K562 (cell line): ENCODE measurements at regions not wholly inside any gene's neighbourhood (a gene's known extent, or its start where the extent isn't known, plus 50 kb on each side); places are given as distances from the start of the nearest gene placed in this dataset.

Experiments
- ATAC-seq: fragments of 200-7000 bp; cut with Tn5 transposase; 3 replicates; pipeline ENCODE4 v1.9.1; 2020; ENCODE audit warnings: moderate library complexity
- BruUV-seq: library from RNA; stranded (reverse); fragments of 400-500 nt; replicated peaks from 2 replicates; lab custom pipeline; 2021; lab: Mats Ljungman, UMichigan
- CTCF ChIA-PET: fragments of 300-600 bp; formaldehyde crosslinking; extraction: SDS; loops from one replicate; lab custom pipeline; 2021; ENCODE audit warnings: low intra/inter-chr PET ratio; lab: Yijun Ruan, JAX
- POLR2A ChIA-PET: fragments of 300-600, 350-650 bp; sonication (Branson Sonifier 250); formaldehyde crosslinking; extraction: SDS; loops from one replicate; lab custom pipeline; 2021; ENCODE audit warnings: antibody characterized with exemption, inconsistent platforms; lab: Yijun Ruan, JAX
- DNase-seq, 4 experiments: peaks; one replicate each; pipeline versions ENCODE4 v3.0.0 to v3.0.0-alpha.2; 2011 to 2018; ENCODE audit warnings: low spot score in 3 of 4, mixed read lengths in 3 of 4; ENCODE audit errors: extremely low read depth in 1 of 4
- FAIRE-seq: peaks from 2 replicates; lab custom pipeline; 2011; peaks lifted over from hg19 to GRCh38; lab: Jason Lieb, UNC
- H2AFZ ChIP-seq: 2 replicates; pipeline ENCODE4 v1.6.0; 2011; ENCODE audit warnings: low read depth, low read length, control low read depth, inconsistent platforms
- H3K27ac ChIP-seq: fragments of 200-600 bp; 3 replicates; pipeline ENCODE4 v1.8.0; 2011; ENCODE audit warnings: low read depth, mild to moderate bottlenecking, control low read depth, inconsistent platforms, low read length, moderate library complexity, mixed read lengths; ENCODE audit errors: extremely low read depth
- H3K27me3 ChIP-seq, 2 experiments: fragments of 300-600 bp in 1 of 2; 2 replicates in 1 of 2; 3 replicates in 1 of 2; pipeline versions ENCODE4 v1.6.0 to v1.8.0; 2011; ENCODE audit warnings: inconsistent platforms in 2 of 2, low read length in 2 of 2, mild to moderate bottlenecking in 1 of 2, mixed read lengths in 1 of 2, moderate library complexity in 1 of 2; ENCODE audit not compliant: control insufficient read depth in 2 of 2, insufficient read depth in 2 of 2
- H3K36me3 ChIP-seq: fragments of 300-600 bp; 3 replicates; pipeline ENCODE4 v1.8.0; 2011; ENCODE audit warnings: mild to moderate bottlenecking, low read length, inconsistent platforms; ENCODE audit not compliant: control insufficient read depth, insufficient read depth
- H3K4me1 ChIP-seq, 2 experiments: fragments of 200-600 bp in 1 of 2; replicated peaks in 1 of 2; 2 replicates in 1 of 2; 3 replicates in 1 of 2; pipeline versions ENCODE4 v1.5.1 to v1.8.0; 2011; ENCODE audit warnings: inconsistent platforms in 2 of 2, low read length in 2 of 2, mild to moderate bottlenecking in 1 of 2, mixed read lengths in 1 of 2, moderate library complexity in 1 of 2; ENCODE audit not compliant: control insufficient read depth in 2 of 2, insufficient read depth in 2 of 2
- H3K4me2 ChIP-seq: 2 replicates; pipeline ENCODE4 v1.6.1; 2011; ENCODE audit warnings: low read length, control low read depth, inconsistent platforms, mixed read lengths; ENCODE audit not compliant: insufficient read depth
- H3K4me3 ChIP-seq: fragments of 200-600 bp; sonication (generic), shearing (Covaris generic); 2 replicates; pipeline ENCODE4 v1.5.1; 2016; ENCODE audit warnings: control low read depth, inconsistent platforms
- H3K79me2 ChIP-seq: fragments of 200-600 bp; 3 replicates; pipeline ENCODE4 v1.8.0; 2011; ENCODE audit warnings: low read length, inconsistent platforms; ENCODE audit not compliant: control insufficient read depth, insufficient read depth
- H3K9ac ChIP-seq, 2 experiments: 2 replicates each; pipeline versions ENCODE4 v1.6.0 to v1.6.1; 2011; ENCODE audit warnings: low read depth in 2 of 2, low read length in 2 of 2, control low read depth in 1 of 2, inconsistent platforms in 1 of 2, mild to moderate bottlenecking in 1 of 2, mixed read lengths in 1 of 2; ENCODE audit not compliant: insufficient read depth in 1 of 2
- H3K9me1 ChIP-seq: one replicate; pipeline ENCODE4 v1.6.0; 2011; ENCODE audit warnings: inconsistent platforms, mild to moderate bottlenecking, low read length, moderate library complexity; ENCODE audit not compliant: control insufficient read depth, insufficient read depth
- H3K9me3 ChIP-seq: replicated peaks from 2 replicates; pipeline ENCODE4 v1.5.1; 2011; ENCODE audit warnings: low read depth, low read length, inconsistent platforms; ENCODE audit not compliant: control insufficient read depth, insufficient read depth
- H4K20me1 ChIP-seq: replicated peaks from 2 replicates; pipeline ENCODE4 v1.6.1; 2011; ENCODE audit warnings: low read length, inconsistent platforms, mixed read lengths; ENCODE audit not compliant: control insufficient read depth, insufficient read depth
- ARID2 ChIP-seq: fragments of 450-650 bp; IDR thresholded peaks from 2 replicates; pipeline ENCODE4 v1.6.1; 2017; ENCODE audit warnings: antibody characterized with exemption, mild to moderate bottlenecking
- CHD4 ChIP-seq: fragments of 200-600 bp; sonication (generic); IDR thresholded peaks from 3 replicates; pipeline ENCODE4 v1.6.1; 2012; ENCODE audit warnings: low read depth, mild to moderate bottlenecking, mixed read lengths, low read length, inconsistent platforms; ENCODE audit not compliant: insufficient read depth, insufficient replicate concordance, poor library complexity, severe bottlenecking
- E2F5 ChIP-seq: sonication (generic); formaldehyde crosslinking; IDR thresholded peaks from 2 replicates; pipeline ENCODE4 v1.8.0; 2022; ENCODE audit warnings: mild to moderate bottlenecking, missing genetic modification reagents
- EZH2 ChIP-seq: IDR thresholded peaks from 2 replicates; pipeline ENCODE4 v1.6.1; 2012; ENCODE audit warnings: low read depth, mild to moderate bottlenecking, inconsistent platforms, low read length, borderline replicate concordance
- NR2C2 ChIP-seq, 2 experiments: fragments of 200-800 bp in 1 of 2; sonication (Bioruptor generic) in 1 of 2; sonication (generic) in 1 of 2; formaldehyde crosslinking in 1 of 2; IDR thresholded peaks; 2 replicates each; pipeline versions ENCODE4 v1.6.1 to v1.8.0; 2016 to 2022; ENCODE audit warnings: mild to moderate bottlenecking in 1 of 2, missing compliant biosample characterization in 1 of 2, missing genetic modification characterization in 1 of 2, missing genetic modification reagents in 1 of 2
- NRF1 ChIP-seq, 2 experiments: fragments of 450-650 bp; IDR thresholded peaks in 1 of 2; conservative IDR thresholded peaks in 1 of 2; 2 replicates each; pipeline ENCODE4 v1.6.1; 2014; ENCODE audit warnings: mild to moderate bottlenecking in 2 of 2
- TEAD4 ChIP-seq, 2 experiments: sonication (generic) in 1 of 2; formaldehyde crosslinking in 1 of 2; IDR thresholded peaks; 2 replicates each; pipeline versions ENCODE4 v1.6.1 to v1.8.0; 2012 to 2022; ENCODE audit warnings: borderline replicate concordance in 1 of 2, inconsistent platforms in 1 of 2, low read length in 1 of 2, mild to moderate bottlenecking in 1 of 2, missing genetic modification reagents in 1 of 2
- ZBTB11 ChIP-seq, 3 experiments: fragments of 200-800 bp in 1 of 3; fragments of 250-450 bp in 1 of 3; fragments of 450-650 bp in 1 of 3; sonication (Bioruptor Pico) in 1 of 3; sonication (Bioruptor generic) in 1 of 3; formaldehyde crosslinking in 1 of 3; IDR thresholded peaks; 2 replicates each; pipeline versions ENCODE4 v1.6.1 to v1.8.0; 2016 to 2022; ENCODE audit warnings: mild to moderate bottlenecking in 2 of 3, missing genetic modification characterization in 2 of 3, missing compliant biosample characterization in 1 of 3, moderate library complexity in 1 of 3
- ZFP30 ChIP-seq: fragments of 250-450 bp; sonication (Bioruptor Pico); IDR thresholded peaks from 2 replicates; pipeline ENCODE4 v1.8.0; 2022; ENCODE audit warnings: moderate library complexity, mild to moderate bottlenecking, inconsistent platforms, borderline replicate concordance
- ZNF197 ChIP-seq: fragments of 200-800 bp; sonication (Bioruptor generic); IDR thresholded peaks from 2 replicates; pipeline ENCODE4 v1.6.1; 2016; ENCODE audit warnings: low read depth, missing genetic modification characterization, missing compliant biosample characterization
- ZNF644 ChIP-seq: fragments of 200-800 bp; sonication (Bioruptor generic); IDR thresholded peaks from 2 replicates; pipeline ENCODE4 v1.6.1; 2016; ENCODE audit warnings: low read depth, missing genetic modification characterization, missing compliant biosample characterization
- ZNF76 ChIP-seq: fragments of 250-450 bp; sonication (Bioruptor Pico); IDR thresholded peaks from 2 replicates; pipeline ENCODE4 v1.4.0; 2020; ENCODE audit warnings: mild to moderate bottlenecking, moderate library complexity, borderline replicate concordance
- WGBS: fragments of 100-300 bp; shearing (Covaris generic); methylation state at CpG from one replicate; pipeline ENCODE4 v1.1.6; 2016; ENCODE audit warnings: low coverage, mixed read lengths; ENCODE audit not compliant: insufficient coverage; ENCODE audit errors: missing lambda C conversion rate; 5-methylcytosine and 5-hydroxymethylcytosine counted together
- in situ Hi-C: fragments of 300-500 bp; cut with MboI; formaldehyde crosslinking; loops from 4 replicates; pipeline ENCODE4 v1.15.0; 2018; ENCODE audit warnings: inconsistent platforms, mixed read lengths
- intact Hi-C: fragments of 100-400 bp; cut with micrococcal nuclease; formaldehyde crosslinking; loops from 2 replicates; pipeline ENCODE4 v1.14.2; 2022

GRCh38 chr9:87290241-87291052 lies 207.2 kb upstream of the DAPK1 start:
- Histone ChIP-seq H4K20me1 (no peaks in the 10 kb centered on the region), H3K4me1 (no peaks in the 10 kb centered on the region), H3K9me3 (no peaks in the 10 kb centered on the region), H3K36me3 (no peaks in the 10 kb centered on the region), H3K79me2 (no peaks in the 10 kb centered on the region), H3K9me1 (no peaks in the 10 kb centered on the region), H2AFZ (no peak overlapping the region), H3K27me3 (peaks cover 0 to 3% of the 10 kb centered on the region in 2 experiments; a peak in 1 of 5 replicates), H3K4me3 (no peak overlapping the region), H3K9ac (no peak overlapping the region), H3K27ac (no peak overlapping the region), H3K4me2 (no peak overlapping the region)
- ChIA-PET CTCF (no interaction called here), POLR2A (interaction anchor here (1.3 kb wide), 1 partner anchor 16 kb away, joined by 3 read pairs; no protein-coding TSS in a partner anchor)
- no TSS peak for BruUV-seq
- no peak for DNase-seq
- WGBS, result 0% methylated on average over 4 of the region's 4 CpGs
- FAIRE-seq, result no peak
- in situ Hi-C loops, result no loop called here
- intact Hi-C loops, result no loop called here
- ATAC-seq, result peak; percentile 37; the same call in 1 of the 3 replicates
- TF ChIP-seq ZNF197 (no peak), NRF1 (conservative IDR thresholded peaks at IDR 0.05 in 1 of 2, IDR thresholded peaks at IDR 0.05 in 1 of 2) (no peak), ZFP30 (CRISPR knock-in tag) (no peak), E2F5 (CRISPR knock-in tag) (no peak), ARID2 (no peak), TEAD4 (IDR thresholded peaks at IDR 0.05; ENCODE audit: low read length) (no peak), TEAD4 (CRISPR knock-in tag; IDR thresholded peaks at IDR 0.05; ENCODE audit: borderline replicate concordance) (no peak), ZBTB11 (CRISPR knock-in tag; IDR thresholded peaks at IDR 0.05) (no peak), EZH2 (no peak), ZNF644 (tag) (no peak), NR2C2 (CRISPR knock-in tag; IDR thresholded peaks at IDR 0.05) (no peak), NR2C2 (tag; IDR thresholded peaks at IDR 0.05) (no peak), CHD4 (no peak), ZNF76 (CRISPR knock-in tag) (no peak)
